CD4-positive, alpha-beta T cell (primary cell): ENCODE measurements at regions not wholly inside any gene's neighbourhood (a gene's known extent, or its start where the extent isn't known, plus 50 kb on each side); places are given as distances from the start of the nearest gene placed in this dataset.

Experiments
- ATAC-seq: fragments of 200-7000 bp; cut with Tn5 transposase; one replicate; pipeline ENCODE4 v1.10.0; 2022; ENCODE audit warnings: mild to moderate bottlenecking; ENCODE audit not compliant: poor library complexity
- CTCF ChIA-PET: fragments of 350-600 bp; sonication (Branson Sonifier 250); formaldehyde crosslinking; loops from one replicate; lab custom pipeline; 2021; ENCODE audit warnings: antibody characterized with exemption, inconsistent platforms; lab: Charles Lee
- POLR2A ChIA-PET: fragments of 350-600 bp; sonication (Branson Sonifier 250); formaldehyde crosslinking; loops from one replicate; lab custom pipeline; 2021; ENCODE audit warnings: antibody characterized with exemption, inconsistent platforms; lab: Charles Lee
- DNase-seq, 14 experiments: peaks; one replicate each; pipeline ENCODE4 v3.0.0-alpha.2; 2013 to 2020; ENCODE audit warnings: mixed read lengths in 2 of 14
- H3K27ac ChIP-seq, 2 donors: one replicate each; pipeline versions ENCODE4 v1.5.1 to v1.7.0; 2013; ENCODE audit warnings: low read length in 2 of 2, low read depth in 1 of 2, mild to moderate bottlenecking in 1 of 2
- H3K27me3 ChIP-seq, 2 experiments: 1 replicate in 1 of 2; 2 replicates in 1 of 2; pipeline versions ENCODE4 v1.6.1 to v1.7.0; 2013; ENCODE audit warnings: low read length in 2 of 2, control low read depth in 1 of 2, mild to moderate bottlenecking in 1 of 2, moderate library complexity in 1 of 2; ENCODE audit not compliant: insufficient read depth in 2 of 2, control insufficient read depth in 1 of 2
- H3K36me3 ChIP-seq: one replicate; pipeline ENCODE4 v1.6.1; 2013; ENCODE audit warnings: low read length, control low read depth; ENCODE audit not compliant: insufficient read depth
- H3K4me1 ChIP-seq: one replicate; pipeline ENCODE4 v1.6.1; 2013; ENCODE audit warnings: low read length, control low read depth; ENCODE audit not compliant: insufficient read depth
- H3K4me3 ChIP-seq: one replicate; pipeline ENCODE4 v1.5.1; 2013; ENCODE audit warnings: mild to moderate bottlenecking, low read length, moderate library complexity
- H3K9me3 ChIP-seq, 2 experiments: 1 replicate in 1 of 2; 2 replicates in 1 of 2; pipeline versions ENCODE4 v1.6.1 to v1.7.0; 2013; ENCODE audit warnings: low read length in 2 of 2, mild to moderate bottlenecking in 2 of 2, control low read depth in 1 of 2, moderate library complexity in 1 of 2; ENCODE audit not compliant: control insufficient read depth in 1 of 2, insufficient read depth in 1 of 2
- H3K27ac Mint-ChIP-seq: one replicate; pipeline ENCODE4 v1.8.0; 2020; ENCODE audit warnings: mixed read lengths
- H3K27me3 Mint-ChIP-seq: one replicate; pipeline ENCODE4 v1.8.0; 2021; ENCODE audit warnings: mixed read lengths
- H3K36me3 Mint-ChIP-seq: one replicate; pipeline ENCODE4 v1.8.0; 2021; ENCODE audit warnings: low read depth, mixed read lengths
- H3K4me1 Mint-ChIP-seq: one replicate; pipeline ENCODE4 v1.8.0; 2021; ENCODE audit warnings: low read depth, mixed read lengths
- H3K4me3 Mint-ChIP-seq: one replicate; pipeline ENCODE4 v1.8.0; 2020; ENCODE audit warnings: mild to moderate bottlenecking, mixed read lengths
- H3K9me3 Mint-ChIP-seq: one replicate; pipeline ENCODE4 v1.8.0; 2020; ENCODE audit warnings: mixed read lengths
- CTCF ChIP-seq: fragments of 200-600 bp; IDR thresholded peaks from one replicate; pipeline ENCODE4 v1.8.0; 2022; ENCODE audit warnings: antibody characterized with exemption, mild to moderate bottlenecking
- intact Hi-C, 2 experiments: fragments of 100-400 bp; cut with DNase I in 1 of 2; cut with micrococcal nuclease in 1 of 2; formaldehyde crosslinking; loops; one replicate each; pipeline versions ENCODE4 v1.15.1 to v1.9.0; 2023 to 2025; cut with DNase I, micrococcal nuclease

GRCh38 chr5:4198461-4198860, 602.8 kb downstream of the IRX1 start:
- peaks cover 0 to 28% of the 10 kb centered on the region in 2 experiments for H3K9me3 ChIP-seq
- no peak overlapping the region for H3K27ac ChIP-seq
- no peaks in the 10 kb centered on the region for H3K36me3 ChIP-seq
- Mint-ChIP-seq H3K4me1 (no peaks in the 10 kb centered on the region), H3K27ac (no peak overlapping the region), H3K4me3 (no peak overlapping the region), H3K36me3 (no peaks in the 10 kb centered on the region), H3K9me3 (no peaks in the 10 kb centered on the region), H3K27me3 (no peaks in the 10 kb centered on the region)
- ATAC-seq, result no peak
- H3K27me3 ChIP-seq, result no peaks in the 10 kb centered on the region
- intact Hi-C loops, result no loop called here
- H3K4me1 ChIP-seq, result no peaks in the 10 kb centered on the region
- CTCF ChIA-PET, result no interaction called here
- DNase-seq, result no peak
- H3K4me3 ChIP-seq, result no peak overlapping the region
- POLR2A ChIA-PET, result no interaction called here
- no peak for TF ChIP-seq CTCF

GRCh38 chr5:4199049-4199841, 603.6 kb downstream of the IRX1 start:
- Mint-ChIP-seq H3K9me3 (no peaks in the 10 kb centered on the region), H3K4me1 (no peaks in the 10 kb centered on the region), H3K27ac (no peak overlapping the region), H3K27me3 (no peaks in the 10 kb centered on the region), H3K4me3 (no peak overlapping the region), H3K36me3 (no peaks in the 10 kb centered on the region)
- no peaks in the 10 kb centered on the region for H3K4me1 ChIP-seq
- H3K4me3 ChIP-seq, result no peak overlapping the region
- TF ChIP-seq CTCF, result no peak
- intact Hi-C loops, result no loop called here
- H3K27ac ChIP-seq, result no peak overlapping the region
- no peak for DNase-seq
- ATAC-seq, result no peak
- CTCF ChIA-PET, result no interaction called here
- POLR2A ChIA-PET, result no interaction called here
- H3K27me3 ChIP-seq, result no peaks in the 10 kb centered on the region
- no peaks in the 10 kb centered on the region for H3K36me3 ChIP-seq
- peaks cover 0 to 28% of the 10 kb centered on the region in 2 experiments for H3K9me3 ChIP-seq

DNA sequence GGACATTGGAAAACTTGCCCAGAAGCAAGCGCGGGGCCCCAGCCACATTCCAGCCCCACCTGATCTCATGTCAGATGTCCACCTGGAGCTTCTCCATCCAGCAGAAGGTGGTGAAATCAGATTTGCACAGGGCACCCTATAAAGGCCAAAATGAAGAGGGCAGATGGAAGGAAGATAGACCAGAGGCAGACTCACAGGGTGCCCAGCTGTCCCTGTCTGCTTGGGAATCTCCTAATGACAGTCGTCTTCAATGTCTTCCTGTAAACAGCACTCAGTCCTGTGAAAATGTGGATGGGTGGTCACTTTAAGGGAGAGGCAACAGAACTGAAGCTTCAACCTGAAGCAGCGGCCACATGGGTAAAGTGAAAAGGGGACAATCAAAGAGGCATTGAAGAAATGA, 607.5 kb downstream of the IRX1 start:
- no peak overlapping the region for H3K27ac ChIP-seq
- H3K9me3 Mint-ChIP-seq, result no peaks in the 10 kb centered on the region
- H3K27me3 Mint-ChIP-seq, result no peaks in the 10 kb centered on the region
- H3K27ac Mint-ChIP-seq, result no peak overlapping the region
- ATAC-seq (no peak), DNase-seq (no peak)
- POLR2A ChIA-PET, result no interaction called here
- H3K4me3 Mint-ChIP-seq, result no peak overlapping the region
- H3K9me3 ChIP-seq, result peaks cover 0 to 31% of the 10 kb centered on the region in 2 experiments
- H3K4me1 ChIP-seq, result no peaks in the 10 kb centered on the region
- H3K27me3 ChIP-seq, result no peaks in the 10 kb centered on the region
- no peaks in the 10 kb centered on the region for H3K4me1 Mint-ChIP-seq
- no peak for TF ChIP-seq CTCF
- H3K36me3 Mint-ChIP-seq, result no peaks in the 10 kb centered on the region
- intact Hi-C loops, result no loop called here
- no peak overlapping the region for H3K4me3 ChIP-seq
- CTCF ChIA-PET, result no interaction called here
- no peaks in the 10 kb centered on the region for H3K36me3 ChIP-seq
